Neural crest cell (in vitro differentiated cells): ENCODE measurements at regions not wholly inside any gene's neighbourhood (a gene's known extent, or its start where the extent isn't known, plus 50 kb on each side); places are given as distances from the start of the nearest gene placed in this dataset.

Source experiments
- DNase-seq: peaks from one replicate; pipeline ENCODE4 v3.0.0; 2021; ENCODE audit warnings: low read depth, mixed read lengths, low spot score
- H3K27ac Mint-ChIP-seq: one replicate; pipeline ENCODE4 v1.8.0; 2021; ENCODE audit warnings: mild to moderate bottlenecking, mixed read lengths; ENCODE audit not compliant: unreplicated experiment
- H3K27me3 Mint-ChIP-seq: 2 replicates; pipeline ENCODE4 v1.8.0; 2021; ENCODE audit warnings: low read depth, mild to moderate bottlenecking, mixed read lengths
- H3K36me3 Mint-ChIP-seq: 2 replicates; pipeline ENCODE4 v1.8.0; 2021; ENCODE audit warnings: low read depth, mild to moderate bottlenecking, mixed read lengths
- H3K4me1 Mint-ChIP-seq: 2 replicates; pipeline ENCODE4 v1.8.0; 2021; ENCODE audit warnings: mixed read lengths
- H3K4me3 Mint-ChIP-seq: one replicate; pipeline ENCODE4 v1.8.0; 2021; ENCODE audit warnings: mild to moderate bottlenecking, mixed read lengths
- H3K9me3 Mint-ChIP-seq: 2 replicates; pipeline ENCODE4 v1.8.0; 2021; ENCODE audit warnings: mixed read lengths
- TF ChIP-seq, protein P1 (sequence below): fragments of 200-600 bp; sonication (generic); conservative IDR thresholded peaks from 2 replicates; pipeline ENCODE4 v1.5.0; 2021; ENCODE audit warnings: antibody characterized with exemption, mild to moderate bottlenecking

DNA sequence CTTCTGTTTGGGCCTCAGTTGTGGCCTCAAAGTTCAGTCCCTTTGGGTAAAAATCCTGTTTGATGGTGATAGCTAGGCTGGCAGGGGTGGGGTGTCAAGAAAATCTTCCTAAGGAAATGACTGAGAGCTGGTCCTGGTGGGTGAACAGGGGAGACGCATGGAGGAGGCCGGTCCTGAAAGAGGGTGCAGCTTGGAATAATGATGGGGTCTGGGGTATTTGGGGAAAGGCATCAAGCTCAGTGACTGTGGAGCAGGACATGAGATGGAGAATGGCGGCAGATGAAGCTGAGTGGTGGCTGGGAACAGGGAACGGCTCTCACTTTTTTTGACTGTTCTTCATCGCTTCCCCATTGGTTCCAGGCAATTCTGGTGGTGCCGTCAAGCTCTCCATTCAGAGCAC is 140.7 kb upstream of the PKDCC start:
- H3K36me3 Mint-ChIP-seq = no peaks in the 10 kb centered on the region
- TF ChIP-seq, protein P1, sequence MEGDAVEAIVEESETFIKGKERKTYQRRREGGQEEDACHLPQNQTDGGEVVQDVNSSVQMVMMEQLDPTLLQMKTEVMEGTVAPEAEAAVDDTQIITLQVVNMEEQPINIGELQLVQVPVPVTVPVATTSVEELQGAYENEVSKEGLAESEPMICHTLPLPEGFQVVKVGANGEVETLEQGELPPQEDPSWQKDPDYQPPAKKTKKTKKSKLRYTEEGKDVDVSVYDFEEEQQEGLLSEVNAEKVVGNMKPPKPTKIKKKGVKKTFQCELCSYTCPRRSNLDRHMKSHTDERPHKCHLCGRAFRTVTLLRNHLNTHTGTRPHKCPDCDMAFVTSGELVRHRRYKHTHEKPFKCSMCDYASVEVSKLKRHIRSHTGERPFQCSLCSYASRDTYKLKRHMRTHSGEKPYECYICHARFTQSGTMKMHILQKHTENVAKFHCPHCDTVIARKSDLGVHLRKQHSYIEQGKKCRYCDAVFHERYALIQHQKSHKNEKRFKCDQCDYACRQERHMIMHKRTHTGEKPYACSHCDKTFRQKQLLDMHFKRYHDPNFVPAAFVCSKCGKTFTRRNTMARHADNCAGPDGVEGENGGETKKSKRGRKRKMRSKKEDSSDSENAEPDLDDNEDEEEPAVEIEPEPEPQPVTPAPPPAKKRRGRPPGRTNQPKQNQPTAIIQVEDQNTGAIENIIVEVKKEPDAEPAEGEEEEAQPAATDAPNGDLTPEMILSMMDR = no peak
- H3K4me1 Mint-ChIP-seq = peaks cover 4% of the 10 kb centered on the region
- no peak for DNase-seq
- H3K27me3 Mint-ChIP-seq = no peaks in the 10 kb centered on the region
- H3K27ac Mint-ChIP-seq = no peak overlapping the region
- H3K4me3 Mint-ChIP-seq = no peak overlapping the region
- no peaks in the 10 kb centered on the region for H3K9me3 Mint-ChIP-seq

DNA sequence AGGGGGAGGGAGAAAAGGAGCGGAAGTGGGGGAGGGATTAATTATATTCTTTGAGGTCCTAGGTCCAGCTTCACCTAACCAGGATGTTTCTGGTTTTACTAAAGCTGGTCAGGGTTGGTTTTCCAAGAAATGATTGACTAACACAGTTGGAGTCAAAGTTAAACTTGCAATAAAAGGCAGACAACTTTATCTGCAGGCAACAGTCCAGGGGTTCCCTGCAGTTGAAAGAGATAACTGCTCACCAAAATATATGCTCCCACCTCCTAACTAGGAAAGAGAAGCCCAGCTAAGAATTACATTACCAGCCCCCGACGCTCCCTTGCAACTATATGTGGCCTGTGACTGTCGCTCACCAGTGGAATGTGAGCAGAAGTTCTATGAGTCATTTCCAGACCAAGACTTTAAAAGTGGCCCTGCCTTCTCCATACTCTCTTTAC is 140.0 kb upstream of the PKDCC start:
- TF ChIP-seq, protein P1 = no peak
- H3K4me3 Mint-ChIP-seq = no peak overlapping the region
- no peaks in the 10 kb centered on the region for H3K27me3 Mint-ChIP-seq
- H3K27ac Mint-ChIP-seq = no peak overlapping the region
- H3K4me1 Mint-ChIP-seq = peaks cover 4% of the 10 kb centered on the region
- no peaks in the 10 kb centered on the region for H3K36me3 Mint-ChIP-seq
- DNase-seq = no peak
- no peaks in the 10 kb centered on the region for H3K9me3 Mint-ChIP-seq

DNA sequence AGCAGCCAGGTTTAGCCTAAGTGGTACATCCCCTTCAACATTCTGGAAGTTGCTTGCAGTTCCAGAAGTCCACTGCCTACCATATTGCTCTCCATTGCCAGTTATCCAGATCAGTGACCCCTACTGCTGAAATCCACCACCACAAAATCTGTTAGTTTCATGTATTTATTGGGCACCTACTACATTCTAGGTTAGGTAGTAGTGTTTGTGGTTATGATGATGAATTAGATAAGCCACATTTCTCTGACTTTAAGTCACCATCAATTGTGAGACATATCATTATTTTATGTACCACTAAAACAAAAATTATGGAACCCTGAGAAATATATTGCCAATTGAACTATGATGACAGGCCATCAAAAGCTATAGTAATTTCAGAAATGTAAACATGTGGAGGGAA is 139.5 kb upstream of the PKDCC start:
- Mint-ChIP-seq H3K27ac (no peak overlapping the region), H3K4me3 (no peak overlapping the region), H3K4me1 (peaks cover 4% of the 10 kb centered on the region), H3K36me3 (no peaks in the 10 kb centered on the region), H3K9me3 (no peaks in the 10 kb centered on the region), H3K27me3 (no peaks in the 10 kb centered on the region)
- TF ChIP-seq, protein P1 = no peak
- no peak for DNase-seq

DNA sequence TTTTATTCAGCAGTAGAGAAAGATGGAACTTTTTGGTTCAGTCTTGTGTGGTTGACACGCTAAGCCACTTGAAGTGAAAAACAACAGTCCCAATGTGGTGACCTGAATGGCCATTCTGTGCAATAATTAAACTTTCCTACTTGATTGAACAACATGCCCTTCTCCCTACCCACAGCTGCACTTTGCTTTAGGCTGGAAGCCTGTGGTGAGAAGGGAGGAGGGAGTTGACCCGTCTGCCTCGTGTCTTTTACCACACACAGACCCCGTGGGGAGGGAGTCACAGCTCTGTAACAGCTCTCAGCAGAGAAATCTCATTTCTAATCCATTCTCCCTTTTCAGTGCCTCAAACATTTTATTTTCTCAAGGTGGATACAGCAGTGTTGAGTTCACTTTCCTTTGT is 138.2 kb upstream of the PKDCC start:
- H3K27ac Mint-ChIP-seq = no peak overlapping the region
- H3K4me1 Mint-ChIP-seq = peaks cover 4% of the 10 kb centered on the region
- H3K36me3 Mint-ChIP-seq = no peaks in the 10 kb centered on the region
- no peak for DNase-seq
- TF ChIP-seq, protein P1 = no peak
- H3K4me3 Mint-ChIP-seq = no peak overlapping the region
- H3K9me3 Mint-ChIP-seq = no peaks in the 10 kb centered on the region
- H3K27me3 Mint-ChIP-seq = no peaks in the 10 kb centered on the region

DNA sequence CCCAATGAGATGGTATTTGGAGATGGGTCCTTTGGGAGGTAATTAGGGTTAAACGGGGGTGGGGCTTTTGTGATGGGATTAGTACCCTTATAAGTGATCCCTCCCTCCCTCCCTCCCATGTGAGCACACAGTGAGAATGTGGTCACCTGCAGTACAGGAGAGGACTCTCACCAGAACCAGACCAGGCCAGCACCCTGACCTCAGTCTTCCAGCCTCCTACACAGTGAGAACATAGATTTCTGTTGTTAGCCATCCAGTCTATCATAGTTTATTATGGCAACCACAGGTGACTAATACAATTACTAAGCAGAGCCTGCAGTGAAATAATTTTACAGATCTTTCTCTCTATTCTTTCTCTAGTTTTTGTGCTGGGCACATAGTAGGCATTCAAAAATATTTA is 137.7 kb upstream of the PKDCC start:
- TF ChIP-seq, protein P1 = no peak

DNA sequence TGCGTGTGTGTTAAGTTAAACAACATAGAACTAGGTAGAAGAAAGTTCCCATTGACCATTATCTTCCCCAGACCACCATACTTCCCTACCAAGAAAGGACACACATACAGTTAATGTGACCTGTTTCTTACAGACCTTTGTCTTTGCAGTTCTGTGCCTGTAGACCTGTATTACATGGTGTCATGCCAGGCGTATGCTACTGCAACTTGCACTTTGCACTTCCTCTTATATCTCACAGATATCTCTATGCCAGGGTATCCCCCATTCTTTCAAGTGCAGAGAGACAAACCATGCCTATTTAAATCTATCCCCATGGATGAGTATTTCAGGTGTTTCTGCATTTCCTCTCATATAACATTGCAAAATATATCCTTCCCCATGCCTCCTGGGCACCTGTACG is 136.8 kb upstream of the PKDCC start:
- Mint-ChIP-seq H3K27ac (no peak overlapping the region), H3K4me3 (no peak overlapping the region), H3K27me3 (no peaks in the 10 kb centered on the region), H3K9me3 (no peaks in the 10 kb centered on the region), H3K36me3 (no peaks in the 10 kb centered on the region), H3K4me1 (peaks cover 4% of the 10 kb centered on the region)
- DNase-seq = no peak
- TF ChIP-seq, protein P1 = no peak

More for the DNA sequence above, 137.7 kb upstream of the PKDCC start:
- H3K27ac Mint-ChIP-seq = no peak overlapping the region
- no peak for DNase-seq
- no peaks in the 10 kb centered on the region for H3K9me3 Mint-ChIP-seq
- no peaks in the 10 kb centered on the region for H3K36me3 Mint-ChIP-seq
- no peak overlapping the region for H3K4me3 Mint-ChIP-seq
- no peaks in the 10 kb centered on the region for H3K27me3 Mint-ChIP-seq
- peaks cover 4% of the 10 kb centered on the region for H3K4me1 Mint-ChIP-seq
